Ramos (cell line): ENCODE measurements at regions not wholly inside any gene's neighbourhood (a gene's known extent, or its start where the extent isn't known, plus 50 kb on each side); places are given as distances from the start of the nearest gene placed in this dataset.
"Not testable (repeated sequence)": the region's sequence is repeated elsewhere in the genome, so short reads cannot be mapped to it uniquely, and the experiment has no call there.

Source experiments
- in situ Hi-C: fragments of 300-500 bp; cut with MboI; formaldehyde crosslinking; loops from one replicate; pipeline ENCODE4 v1.14.3; 2022; ENCODE audit warnings: low sequenced_read_pairs; ENCODE audit not compliant: unreplicated experiment

GRCh38 chr17:72558971-72559476 is 438.2 kb downstream of the SOX9 start:
- in situ Hi-C loops: loop anchor here (10.0 kb wide), 1 partner anchor 806 kb away; no protein-coding TSS in a partner anchor

GRCh38 chr17:72560303-72561247 is 439.8 kb downstream of the SOX9 start:
- in situ Hi-C loops: no loop called here

- in situ Hi-C loops: no loop called here
These were observed 440.4 kb downstream of the SOX9 start for GRCh38 chr17:72561266-72561665.

- in situ Hi-C loops: no loop called here
These were observed 440.9 kb downstream of the SOX9 start for GRCh38 chr17:72561680-72562079.

DNA sequence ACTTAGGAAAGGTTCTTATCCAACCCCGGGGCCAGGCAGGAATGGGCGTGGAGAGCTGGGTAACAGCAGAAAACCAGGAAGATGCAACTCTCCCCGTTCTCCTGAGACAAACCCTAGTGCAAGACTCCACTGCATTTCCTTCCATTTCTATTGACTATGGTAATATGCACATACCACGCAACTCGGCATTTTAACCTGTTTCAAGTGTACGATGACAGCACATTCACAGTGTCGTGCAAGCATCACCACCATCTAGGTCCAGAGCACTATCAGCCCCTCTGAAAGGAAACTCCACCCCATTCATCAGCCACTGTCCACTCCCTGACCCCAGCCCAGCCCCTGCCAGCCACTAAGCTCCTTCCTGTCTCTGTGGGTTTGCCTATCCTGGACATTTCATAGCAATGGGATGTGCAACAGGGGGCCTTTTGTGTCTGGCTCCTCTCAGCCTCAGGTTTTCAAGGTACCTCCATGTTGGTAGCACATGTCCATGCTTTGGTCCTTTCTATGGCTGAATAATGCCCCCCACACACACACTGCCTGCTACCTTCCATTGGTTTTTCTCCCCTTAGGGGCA is 441.9 kb downstream of the SOX9 start:
- in situ Hi-C loops: no loop called here

DNA sequence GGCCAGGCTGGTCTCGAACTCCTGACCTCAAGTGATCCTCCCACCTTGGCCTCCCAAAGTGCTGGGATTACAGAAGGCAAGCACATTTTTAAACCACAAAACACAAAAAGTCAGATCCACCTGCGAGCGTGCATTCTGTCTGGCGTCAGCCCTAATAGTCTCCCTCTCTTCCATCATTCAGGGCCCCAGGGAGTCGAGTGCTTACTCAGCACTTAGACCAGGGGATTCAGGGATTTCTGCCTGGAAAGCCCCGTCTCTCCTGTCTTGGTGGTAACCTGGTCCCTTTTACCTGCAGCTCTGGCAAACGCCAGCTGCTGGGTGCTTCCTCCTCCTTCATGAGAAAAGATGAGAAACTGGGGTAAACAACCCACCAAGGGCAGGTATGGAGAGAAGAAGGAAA is 443.1 kb downstream of the SOX9 start:
- in situ Hi-C loops: no loop called here

- in situ Hi-C loops: no loop called here
These were observed 444.2 kb downstream of the SOX9 start for GRCh38 chr17:72565006-72565405.

DNA sequence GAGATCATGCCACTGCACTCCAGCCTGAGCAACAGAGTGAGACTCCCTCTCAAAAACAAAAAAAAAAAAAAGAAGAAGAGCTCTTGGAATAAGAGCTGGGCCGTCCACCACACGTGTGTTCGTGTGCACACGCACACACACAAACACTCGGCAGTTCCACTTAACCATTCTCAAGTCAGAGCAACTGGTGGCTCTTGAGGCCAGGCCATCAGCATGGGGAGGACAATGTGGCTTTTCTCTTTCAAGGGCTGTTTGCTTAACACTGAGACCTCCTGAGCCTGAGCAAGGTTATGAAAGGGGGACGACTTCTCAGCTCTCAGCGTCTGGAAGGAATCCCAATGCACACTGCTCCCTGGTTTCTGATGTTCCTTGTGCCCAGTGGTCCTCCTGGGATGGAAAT is 444.9 kb downstream of the SOX9 start:
- in situ Hi-C loops: no loop called here

- in situ Hi-C loops: no loop called here
These were observed 446.1 kb downstream of the SOX9 start for GRCh38 chr17:72566671-72567484.

- in situ Hi-C loops: no loop called here
These were observed 447.0 kb downstream of the SOX9 start for GRCh38 chr17:72567774-72568173.

DNA sequence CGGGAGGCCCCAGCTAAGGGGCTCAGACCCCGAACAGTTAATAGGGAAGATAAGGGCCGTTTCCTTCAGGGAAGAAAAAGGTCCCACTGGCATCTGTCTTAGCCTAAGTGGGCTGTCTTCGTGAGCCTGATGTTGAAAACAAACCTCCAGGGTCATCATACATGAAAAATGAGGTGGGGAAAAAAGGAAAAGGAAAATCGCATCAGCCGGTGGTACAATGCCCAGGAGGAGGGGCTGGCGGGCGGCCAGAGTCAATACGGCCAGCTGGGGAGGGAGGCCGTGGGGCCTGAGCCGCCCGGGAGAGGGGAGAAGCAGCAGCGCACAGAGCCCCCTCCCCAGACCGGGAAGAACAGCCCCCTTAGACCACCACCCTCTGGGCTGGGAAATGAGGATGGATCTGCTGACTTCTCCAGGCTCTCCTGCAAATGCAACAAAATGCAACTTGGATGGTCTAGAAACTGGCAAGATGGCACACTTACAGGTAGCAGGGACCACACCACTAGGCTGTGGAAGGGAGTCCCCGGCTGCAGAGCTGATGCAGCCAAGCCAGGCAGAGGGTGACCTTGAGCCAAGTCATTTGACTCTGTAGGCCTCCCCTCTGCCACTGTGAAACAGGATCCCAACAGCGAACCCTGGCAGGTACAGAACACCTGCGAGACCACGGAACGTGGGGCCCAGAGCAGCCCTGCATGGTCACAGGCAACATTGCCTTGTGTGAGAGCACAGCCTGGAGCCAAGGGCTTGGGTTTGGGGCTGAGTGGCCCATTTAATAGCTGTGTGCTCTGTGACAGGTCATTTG is 448.5 kb downstream of the SOX9 start:
- in situ Hi-C loops: no loop called here

DNA sequence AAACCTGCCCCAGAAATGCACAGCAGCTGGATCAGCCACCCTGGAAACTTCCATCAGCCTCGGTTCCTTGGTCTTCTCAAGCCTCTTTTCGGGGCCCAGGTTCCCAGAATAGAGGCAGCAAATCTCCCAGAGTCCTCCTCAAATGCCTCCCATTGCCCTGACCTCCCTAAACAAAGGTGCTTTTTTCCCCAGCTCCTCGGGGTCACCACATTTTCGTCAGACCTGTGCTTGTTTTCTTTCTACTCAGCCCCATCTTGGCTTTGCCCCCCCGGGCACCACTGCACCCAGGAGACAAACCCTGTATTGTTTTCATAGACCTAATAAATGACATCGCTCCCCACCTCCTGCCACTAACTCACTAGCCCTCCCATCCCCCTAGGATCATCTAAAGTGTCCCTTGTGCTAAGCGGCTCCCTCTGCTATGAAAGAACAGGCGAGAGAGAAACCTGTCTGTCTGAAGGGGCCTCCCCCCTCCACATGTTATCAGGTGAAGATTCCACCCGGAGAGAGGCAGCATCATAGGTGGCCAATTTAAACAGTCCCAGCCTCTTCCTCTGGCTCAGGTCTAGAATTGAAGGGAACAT is 451.1 kb downstream of the SOX9 start:
- in situ Hi-C loops: no loop called here

GRCh38 chr17:72572604-72573491 is 452.0 kb downstream of the SOX9 start:
- in situ Hi-C loops: no loop called here

DNA sequence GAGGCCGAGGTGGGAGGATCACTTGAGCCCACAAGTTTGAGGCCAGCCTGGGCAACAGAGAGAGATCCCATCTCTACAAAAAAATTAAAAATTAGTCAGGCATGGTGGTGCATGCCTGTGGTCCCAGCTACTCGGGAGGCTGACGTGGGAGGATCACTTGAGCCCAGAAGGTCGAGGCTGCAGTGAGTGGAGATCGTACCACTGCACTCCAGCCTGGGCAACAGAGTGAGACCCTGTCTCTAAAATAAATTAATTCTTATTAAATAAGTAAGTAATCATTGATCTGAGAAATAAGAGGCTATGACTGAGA is 452.6 kb downstream of the SOX9 start:
- in situ Hi-C loops: not testable (repeated sequence)

DNA sequence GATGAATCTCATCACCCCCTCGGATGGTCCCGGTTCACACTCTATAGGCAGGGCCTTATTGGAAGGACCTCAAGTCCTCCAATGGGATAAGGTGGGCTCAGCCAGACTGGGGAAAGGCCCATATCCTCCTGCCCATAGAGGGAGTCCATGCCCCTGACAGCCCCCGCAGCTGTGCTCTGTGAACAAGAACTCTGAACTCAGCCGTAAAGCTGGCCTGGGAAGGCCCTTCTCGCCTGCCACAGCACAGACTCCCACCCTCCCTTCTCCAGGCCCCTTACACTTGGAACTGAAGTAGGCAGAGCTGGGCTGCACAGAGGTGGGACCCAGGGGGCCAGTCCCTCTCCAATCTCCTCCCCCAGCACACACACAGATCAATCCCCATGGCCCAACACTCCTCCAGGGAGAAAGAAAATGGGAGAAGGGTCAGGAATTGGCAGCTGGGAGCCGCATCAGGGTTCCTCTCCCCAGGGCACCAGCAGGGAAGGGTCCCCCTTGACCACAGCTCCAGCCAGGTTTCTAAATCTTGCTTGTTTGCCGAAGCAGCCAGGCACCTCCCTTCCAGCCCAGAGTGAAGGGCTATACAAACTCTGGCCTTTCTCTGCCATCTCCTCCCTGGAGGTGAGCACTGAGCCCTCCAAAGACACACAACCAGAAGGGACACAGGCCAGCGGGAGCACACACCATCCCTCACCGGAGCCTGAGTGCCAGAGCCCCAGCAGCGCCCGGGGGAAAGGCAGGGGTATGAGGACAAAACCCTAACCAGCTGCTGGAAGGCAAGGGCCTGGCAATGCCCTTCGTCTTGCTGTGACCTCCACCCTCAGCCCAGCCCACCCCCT is 454.1 kb downstream of the SOX9 start:
- in situ Hi-C loops: no loop called here

DNA sequence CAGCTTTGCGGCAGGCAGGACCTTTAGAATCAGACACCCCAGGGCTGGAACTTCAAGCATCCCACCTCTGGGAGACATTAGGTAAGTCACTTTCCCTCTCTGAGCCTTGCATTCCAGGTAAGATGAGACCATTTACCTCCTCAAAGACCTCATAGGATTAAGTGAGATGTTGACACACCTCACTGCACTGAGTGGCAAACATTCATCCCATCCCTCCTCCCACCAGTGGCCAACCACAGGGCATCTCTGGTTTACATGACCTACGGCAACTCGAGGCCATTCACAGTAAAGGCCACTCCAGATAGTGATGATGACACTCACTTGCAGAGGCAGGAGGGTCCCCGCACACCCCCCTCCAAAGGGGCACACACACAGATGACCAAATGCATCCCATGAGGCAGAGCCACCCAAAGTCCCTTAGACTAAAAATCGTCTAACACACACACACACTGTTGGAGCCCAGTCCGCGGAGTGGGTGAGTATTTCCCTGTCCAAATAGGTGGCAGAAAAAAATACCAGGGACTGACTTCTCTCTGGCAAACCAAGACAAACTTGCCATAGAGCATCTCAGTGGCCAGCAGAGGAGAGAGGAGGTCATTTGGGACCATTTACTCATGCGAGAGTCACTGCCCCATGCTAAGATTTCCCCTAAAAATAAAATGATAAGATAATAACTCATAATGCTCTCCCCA is 454.9 kb downstream of the SOX9 start:
- in situ Hi-C loops: no loop called here

- in situ Hi-C loops: no loop called here
These were observed 455.5 kb downstream of the SOX9 start for GRCh38 chr17:72576289-72576759.
